ENCODE measurements at regions not wholly inside any gene's neighbourhood (a gene's known extent, or its start where the extent isn't known, plus 50 kb on each side); places are given as distances from the start of the nearest gene placed in this dataset.

DNA sequence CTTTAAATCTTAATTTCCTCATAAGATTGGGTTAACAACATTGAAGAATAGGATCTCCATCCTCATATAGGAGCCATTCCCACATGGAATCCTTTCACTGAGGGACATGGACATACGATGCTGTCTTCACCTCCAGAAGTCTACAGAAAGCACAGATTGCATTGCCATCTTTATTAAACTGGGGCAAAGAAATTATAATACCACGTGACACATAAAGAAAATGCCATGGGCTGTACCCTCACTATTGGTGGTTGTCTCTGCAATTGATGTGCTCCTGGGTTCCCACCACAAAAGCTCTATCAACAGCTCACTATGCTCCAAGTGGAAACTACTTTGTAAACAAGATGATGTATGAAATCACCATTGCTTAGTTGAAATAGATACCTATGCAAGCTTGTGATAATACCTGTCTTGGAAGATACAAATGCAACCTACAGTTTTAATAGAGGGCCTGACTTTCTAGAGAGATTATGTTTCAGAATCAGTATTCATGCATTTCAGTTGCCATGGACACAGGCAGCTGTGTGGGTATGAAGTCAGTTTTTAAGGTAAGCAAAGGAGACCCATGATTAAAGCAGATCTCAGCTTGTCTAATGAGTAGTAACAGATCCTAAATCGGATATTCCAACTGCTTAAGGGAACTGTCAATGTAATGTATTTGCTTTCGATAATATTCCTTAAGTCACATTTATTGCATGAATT is 337.0 kb downstream of the RAD51AP2 start:
- TF ChIP-seq SIN3A (IDR thresholded peaks at IDR 0.05; ENCODE audit: borderline replicate concordance, insufficient read depth, low read depth, low read length) (no peak), POLR2AphosphoS5 (IDR thresholded peaks at IDR 0.05; ENCODE audit: low read depth, low read length) (no peak)

Measured in Panc1 (cell line).